GM23248 (cell line): ENCODE measurements at regions not wholly inside any gene's neighbourhood (a gene's known extent, or its start where the extent isn't known, plus 50 kb on each side); places are given as distances from the start of the nearest gene placed in this dataset.

Experiments
- DNase-seq: peaks from one replicate; pipeline ENCODE4 v3.0.0-alpha.2; 2015
- H2AFZ ChIP-seq: fragments of 200-600 bp; sonication (generic); 2 replicates; pipeline ENCODE4 v1.6.1; 2016; ENCODE audit warnings: antibody characterized with exemption
- H3F3A ChIP-seq: fragments of 200-600 bp; sonication (generic); 2 replicates; pipeline ENCODE4 v1.6.1; 2016; ENCODE audit warnings: mild to moderate bottlenecking, antibody characterized with exemption, mixed run types; ENCODE audit not compliant: insufficient read depth
- H3K27ac ChIP-seq: fragments of 200-600 bp; sonication (generic); 2 replicates; pipeline ENCODE4 v1.5.1; 2016; ENCODE audit warnings: mild to moderate bottlenecking
- H3K27me3 ChIP-seq: fragments of 200-600 bp; sonication (generic); replicated peaks from 2 replicates; pipeline ENCODE4 v1.6.1; 2016; ENCODE audit warnings: mild to moderate bottlenecking; ENCODE audit not compliant: insufficient read depth
- H3K36me3 ChIP-seq: fragments of 200-600 bp; sonication (generic); 2 replicates; pipeline ENCODE4 v1.6.1; 2016; ENCODE audit warnings: low read depth, mild to moderate bottlenecking
- H3K4me1 ChIP-seq: fragments of 200-600 bp; sonication (generic); 2 replicates; pipeline ENCODE4 v1.6.1; 2016; ENCODE audit warnings: mild to moderate bottlenecking; ENCODE audit not compliant: insufficient read depth
- H3K4me2 ChIP-seq: fragments of 200-600 bp; sonication (generic); one replicate; pipeline ENCODE4 v1.6.1; 2016; ENCODE audit warnings: mild to moderate bottlenecking; ENCODE audit not compliant: unreplicated experiment
- H3K4me3 ChIP-seq: fragments of 200-600 bp; sonication (generic); 2 replicates; pipeline ENCODE4 v1.5.1; 2016; ENCODE audit warnings: mild to moderate bottlenecking
- H3K79me2 ChIP-seq: fragments of 200-600 bp; sonication (generic); 2 replicates; pipeline ENCODE4 v1.6.1; 2016; ENCODE audit warnings: mild to moderate bottlenecking; ENCODE audit not compliant: insufficient read depth
- H3K9ac ChIP-seq: fragments of 200-600 bp; sonication (generic); 2 replicates; pipeline ENCODE4 v1.6.1; 2016; ENCODE audit warnings: mild to moderate bottlenecking
- H3K9me2 ChIP-seq: fragments of 200-600 bp; sonication (generic); 2 replicates; pipeline ENCODE4 v1.6.1; 2016; ENCODE audit warnings: mixed run types, mild to moderate bottlenecking, moderate library complexity; ENCODE audit not compliant: insufficient read depth
- H3K9me3 ChIP-seq: fragments of 200-600 bp; sonication (generic); one replicate; pipeline ENCODE4 v1.6.1; 2017; ENCODE audit warnings: low read depth
- H4K20me1 ChIP-seq: fragments of 200-600 bp; sonication (generic); 2 replicates; pipeline ENCODE4 v1.6.0; 2016; ENCODE audit not compliant: insufficient read depth
- EZH2 ChIP-seq: fragments of 200-600 bp; sonication (generic); IDR thresholded peaks from 2 replicates; pipeline ENCODE4 v1.6.1; 2018; ENCODE audit warnings: antibody characterized with exemption, mild to moderate bottlenecking; ENCODE audit not compliant: insufficient read depth, poor library complexity, severe bottlenecking
- EZH2phosphoT487 ChIP-seq: fragments of 200-600 bp; sonication (generic); IDR thresholded peaks from 2 replicates; pipeline ENCODE4 v1.6.1; 2018; ENCODE audit warnings: antibody characterized with exemption, moderate library complexity, mild to moderate bottlenecking, low read depth; ENCODE audit not compliant: insufficient read depth
- in situ Hi-C: fragments of 300-500 bp; cut with MboI; formaldehyde crosslinking; loops from 2 replicates; pipeline ENCODE4 v1.15.0; 2020

GRCh38 chr1:215031392-215031791 is 51.1 kb upstream of the KCNK2 start:
- no peak for DNase-seq
- Histone ChIP-seq H3K4me3 (no peak overlapping the region), H3K9me2 (no peaks in the 10 kb centered on the region), H3K36me3 (peaks cover 3% of the 10 kb centered on the region; the same call in 1 of the 2 replicates), H3K27me3 (no peaks in the 10 kb centered on the region), H3K9me3 (peaks cover 2% of the 10 kb centered on the region), H3K27ac (no peak overlapping the region), H3K4me2 (no peak overlapping the region), H3K9ac (no peak overlapping the region), H3K79me2 (peaks cover 98% of the 10 kb centered on the region), H2AFZ (no peak overlapping the region), H4K20me1 (no peaks in the 10 kb centered on the region), H3F3A (no peaks in the 10 kb centered on the region; the same call in 1 of the 2 replicates), H3K4me1 (0 out of 2 replicates have a peak, but pooled peaks cover 14% of the 10 kb centered on the region)
- no peak for TF ChIP-seq EZH2
- no peak for TF ChIP-seq EZH2phosphoT487
- in situ Hi-C loops = no loop called here
